HG02642 (cell line): ENCODE measurements at regions not wholly inside any gene's neighbourhood (a gene's known extent, or its start where the extent isn't known, plus 50 kb on each side); places are given as distances from the start of the nearest gene placed in this dataset.

Experiments
- ATAC-seq: cut with Tn5 transposase; IDR thresholded peaks from one replicate; pipeline ENCODE4 v1.9.1; 2021; ENCODE audit warnings: mild to moderate bottlenecking; ENCODE audit not compliant: unreplicated experiment, poor library complexity

DNA sequence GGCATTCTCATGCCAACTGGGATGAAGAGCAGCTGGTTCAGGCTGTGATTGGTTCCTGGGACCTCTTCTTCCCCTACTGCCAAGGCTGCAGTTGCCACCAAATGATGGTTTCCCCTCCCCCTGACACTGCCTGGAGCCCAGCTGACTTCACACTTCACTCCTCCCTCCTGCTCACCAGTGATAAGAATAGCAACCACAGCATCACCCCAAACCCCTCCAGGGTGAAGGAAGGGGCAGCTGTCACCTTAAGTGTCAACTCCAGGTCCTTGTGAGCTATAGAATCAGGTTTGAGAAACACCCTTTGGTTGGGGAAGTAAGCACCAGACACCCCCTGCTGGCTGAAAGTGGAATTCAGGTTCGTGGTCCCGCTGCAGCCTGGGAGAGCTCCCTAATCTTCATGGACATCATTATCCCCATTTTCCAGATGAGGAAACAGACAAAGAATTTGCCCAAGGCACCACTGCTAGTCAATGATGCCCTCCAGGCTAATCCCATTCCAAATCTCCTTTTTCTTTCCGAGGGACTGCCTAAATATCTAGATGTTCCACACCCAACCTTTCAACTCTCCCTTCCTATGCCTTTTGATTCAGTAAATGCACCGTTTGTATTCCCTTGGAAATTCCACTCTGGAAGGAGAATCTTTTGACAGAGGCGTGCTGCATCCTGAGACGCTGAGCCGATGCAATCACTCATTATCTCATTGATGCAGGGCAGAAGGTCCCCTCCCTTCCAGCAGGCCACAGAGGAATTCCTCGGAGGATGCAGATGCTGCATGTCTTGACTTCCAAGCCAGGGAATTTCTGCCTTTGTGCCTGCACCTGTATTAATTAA lies 50.6 kb upstream of the UQCRFS1 start:
- ATAC-seq: peak; percentile 65

DNA sequence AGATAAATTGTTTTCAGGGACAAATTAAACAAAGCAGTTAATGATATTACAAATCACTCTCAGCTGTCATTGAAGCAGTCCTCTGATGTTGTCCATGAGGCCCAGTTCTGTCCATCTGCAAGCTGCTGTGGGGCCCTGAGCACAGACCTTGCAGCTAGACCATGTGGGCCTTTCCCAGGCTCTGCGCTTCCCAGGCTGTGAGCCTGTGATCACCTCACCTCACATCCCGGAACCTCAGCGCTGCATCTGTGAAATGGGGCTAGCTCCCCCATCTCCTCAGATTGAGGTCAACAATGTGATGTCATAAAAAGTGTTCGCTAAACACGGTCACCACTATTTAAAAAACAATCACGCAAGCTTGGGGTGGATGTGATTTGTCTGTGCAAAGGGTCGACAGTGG lies 51.9 kb upstream of the UQCRFS1 start:
- ATAC-seq: no peak

DNA sequence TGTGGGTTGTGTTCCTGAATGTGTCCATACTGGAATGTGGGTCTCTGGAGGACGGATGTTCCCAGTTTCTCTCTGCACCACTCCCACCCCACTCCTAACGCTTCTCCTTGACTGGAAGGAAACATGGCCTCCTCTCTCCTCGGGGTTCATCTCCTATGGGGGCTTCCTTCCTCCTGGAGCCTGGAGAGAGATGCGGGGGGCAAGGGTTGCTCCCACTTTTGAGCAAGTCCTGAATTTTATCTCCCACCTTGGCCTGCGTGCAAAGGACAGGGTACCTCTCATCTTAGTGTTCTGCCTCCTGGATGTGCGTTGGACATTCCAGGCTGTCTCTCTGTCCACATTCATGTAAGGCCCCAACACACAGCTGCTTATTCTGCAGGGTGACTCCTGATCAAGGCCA lies 52.5 kb upstream of the UQCRFS1 start:
- ATAC-seq: no peak

DNA sequence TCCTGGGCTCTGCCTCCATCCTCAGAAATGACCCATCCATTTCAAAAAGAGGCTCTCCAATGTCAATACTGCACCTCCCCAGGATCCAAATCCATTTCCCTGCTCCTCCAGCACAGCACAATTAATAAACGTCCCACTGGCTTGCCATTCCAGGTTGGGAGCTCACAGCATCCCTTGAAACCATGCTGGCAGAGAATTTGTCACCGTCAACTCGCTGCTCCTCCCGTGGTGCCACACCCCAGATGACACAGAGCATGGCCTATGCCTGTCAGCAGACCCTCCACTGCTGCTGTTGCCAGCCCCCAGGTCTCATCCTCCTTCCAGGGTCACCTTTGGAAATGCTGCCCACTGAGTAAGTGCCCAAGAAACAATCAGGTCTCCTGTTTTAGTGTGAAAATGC lies 53.0 kb upstream of the UQCRFS1 start:
- no peak for ATAC-seq

DNA sequence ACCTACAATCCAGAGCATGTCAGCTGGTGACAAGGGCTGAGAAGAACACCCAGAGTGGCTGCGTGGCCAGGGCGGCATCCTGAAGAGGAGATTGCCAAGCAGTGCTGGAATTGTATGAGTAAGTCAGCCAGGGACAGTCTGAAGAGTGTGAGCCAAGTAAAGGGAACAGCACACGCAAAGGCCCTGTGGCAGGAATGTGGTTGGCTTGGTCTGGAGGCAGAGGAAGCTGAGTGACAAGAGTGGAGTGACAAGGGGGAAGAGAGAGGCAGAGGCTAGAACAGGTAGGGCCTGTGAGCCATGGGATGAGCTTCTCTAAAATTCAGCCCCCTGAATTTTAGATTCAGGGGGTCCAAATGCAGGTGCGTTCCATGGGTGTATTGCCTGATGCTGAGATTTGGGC lies 53.7 kb upstream of the UQCRFS1 start:
- ATAC-seq: no peak

DNA sequence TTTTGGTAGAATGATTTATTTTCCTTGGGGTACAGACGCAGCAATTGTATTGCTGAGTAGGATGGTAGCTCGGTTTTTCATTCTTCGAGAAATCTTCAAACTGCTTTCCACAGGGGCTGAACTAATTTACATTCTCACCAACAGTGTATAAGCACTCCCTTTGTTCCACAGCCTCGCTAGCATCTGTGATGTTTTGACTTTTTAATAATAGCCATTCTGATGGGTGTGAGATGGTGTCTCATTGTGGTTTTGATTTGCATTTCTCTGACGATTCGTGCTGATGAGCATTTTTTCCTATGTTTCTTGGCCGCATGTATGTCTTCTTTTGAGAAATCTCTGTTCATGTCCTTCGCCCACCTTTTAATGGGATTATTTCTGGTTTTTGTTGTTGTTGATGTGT lies 54.8 kb upstream of the UQCRFS1 start:
- no peak for ATAC-seq

DNA sequence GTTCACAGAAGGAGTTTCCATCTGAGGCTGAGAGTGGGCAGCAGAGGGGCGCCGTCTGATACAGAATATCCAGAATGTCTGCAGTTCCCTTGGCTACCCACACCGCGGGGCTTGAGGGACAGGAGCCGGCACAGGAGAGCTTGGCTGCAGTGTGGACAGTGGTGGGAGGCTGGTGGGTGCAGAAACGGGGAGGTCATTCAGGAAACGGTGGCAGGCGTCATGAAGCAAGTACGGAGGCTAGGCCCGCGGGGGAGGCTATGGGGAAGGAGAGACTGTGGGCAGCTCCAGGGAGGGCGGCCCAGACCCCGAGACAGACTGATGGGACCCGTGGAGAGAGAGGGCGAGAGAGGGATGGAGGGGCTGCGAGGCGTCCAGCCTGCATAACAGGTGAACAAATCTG lies 55.2 kb upstream of the UQCRFS1 start:
- ATAC-seq: no peak

DNA sequence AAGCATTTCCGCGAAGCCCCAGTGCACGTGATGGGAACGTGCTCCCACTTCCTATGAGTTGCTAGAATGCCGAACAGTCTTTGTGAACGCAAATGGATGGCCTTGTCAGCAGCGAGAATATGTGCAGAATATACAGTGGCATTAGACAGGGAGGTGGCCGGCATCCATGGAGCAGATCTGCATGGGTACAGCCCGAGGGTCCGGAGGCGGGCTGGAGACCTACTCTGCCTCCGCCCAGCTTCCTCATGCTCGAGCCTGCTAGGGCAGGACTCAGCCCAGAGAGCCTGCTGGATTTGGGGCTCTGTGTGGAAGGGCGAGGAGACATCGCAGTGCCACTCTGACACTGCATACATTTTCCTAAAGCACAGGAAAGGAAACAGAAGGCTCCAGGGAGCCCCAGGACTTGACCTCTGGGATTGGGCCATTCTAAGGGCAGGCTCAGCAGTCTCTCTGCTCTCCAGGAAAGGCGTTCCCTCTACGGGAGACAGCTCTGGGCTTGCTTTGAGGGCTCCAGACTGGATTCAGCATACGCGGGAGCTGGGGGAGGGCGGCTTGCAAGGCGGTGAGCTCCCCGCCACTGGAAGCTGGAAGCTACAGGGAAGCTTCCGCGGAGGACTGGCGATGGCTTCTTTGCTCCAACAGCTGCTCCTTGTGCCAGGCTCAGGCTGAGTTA lies 55.9 kb upstream of the UQCRFS1 start:
- ATAC-seq: no peak

DNA sequence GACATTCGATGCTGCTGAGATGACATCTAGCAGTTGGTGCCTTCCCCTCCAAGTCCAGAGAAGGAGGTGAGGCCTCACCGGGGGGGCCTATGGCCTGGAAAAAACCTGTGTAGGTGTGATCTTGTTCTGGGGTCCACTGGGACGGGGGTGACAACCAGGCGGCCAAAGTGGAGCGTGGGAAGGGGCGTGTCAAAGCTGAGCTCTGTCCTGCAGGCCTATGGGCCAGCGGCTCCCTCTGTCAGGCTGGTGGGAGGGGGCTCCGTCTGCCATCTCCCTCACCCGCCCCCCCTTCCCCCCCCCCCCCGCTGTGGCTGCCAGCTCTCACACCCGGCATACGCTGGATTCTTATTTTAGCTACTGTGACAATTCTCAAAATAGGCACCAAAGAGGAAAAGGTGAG lies 56.7 kb upstream of the UQCRFS1 start:
- ATAC-seq: no peak

DNA sequence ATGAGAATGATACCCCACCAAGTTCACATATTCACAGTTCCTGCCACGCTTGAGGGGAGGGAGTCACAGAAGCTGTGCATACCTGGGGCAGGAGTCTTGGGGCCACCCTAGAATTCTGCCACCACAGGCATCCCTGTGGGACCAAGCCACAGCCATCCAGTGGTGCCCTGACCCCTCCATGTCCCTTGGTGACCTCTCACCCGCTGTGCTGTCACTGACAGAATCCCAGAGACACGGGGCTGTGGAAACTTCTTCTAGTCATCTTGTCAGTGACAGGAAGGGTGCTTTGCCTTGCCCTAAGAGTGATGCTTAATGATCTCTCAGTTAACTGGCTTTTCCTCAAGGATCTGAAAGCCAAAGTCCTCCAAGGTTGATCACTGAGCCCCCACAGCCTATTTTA lies 58.4 kb upstream of the UQCRFS1 start:
- ATAC-seq: no peak

DNA sequence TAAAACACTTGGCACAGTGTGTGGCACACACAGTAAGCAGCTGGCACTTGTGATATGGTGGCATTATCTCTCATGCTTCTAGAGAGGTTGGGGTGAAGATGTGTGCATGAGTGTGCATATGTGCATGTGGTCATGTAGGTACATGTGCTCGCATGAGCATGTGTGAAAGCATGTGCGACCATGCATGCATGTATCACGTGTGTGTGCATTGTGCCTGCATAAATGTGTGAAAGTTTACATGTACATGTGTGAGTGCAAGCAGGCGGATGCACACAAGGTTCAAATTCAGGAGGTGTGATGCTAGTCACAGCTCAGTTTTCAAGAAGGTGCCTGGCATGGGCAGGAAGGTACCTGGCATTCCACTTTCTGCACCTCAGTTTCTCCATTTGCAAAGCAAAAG lies 59.0 kb upstream of the UQCRFS1 start:
- no peak for ATAC-seq

DNA sequence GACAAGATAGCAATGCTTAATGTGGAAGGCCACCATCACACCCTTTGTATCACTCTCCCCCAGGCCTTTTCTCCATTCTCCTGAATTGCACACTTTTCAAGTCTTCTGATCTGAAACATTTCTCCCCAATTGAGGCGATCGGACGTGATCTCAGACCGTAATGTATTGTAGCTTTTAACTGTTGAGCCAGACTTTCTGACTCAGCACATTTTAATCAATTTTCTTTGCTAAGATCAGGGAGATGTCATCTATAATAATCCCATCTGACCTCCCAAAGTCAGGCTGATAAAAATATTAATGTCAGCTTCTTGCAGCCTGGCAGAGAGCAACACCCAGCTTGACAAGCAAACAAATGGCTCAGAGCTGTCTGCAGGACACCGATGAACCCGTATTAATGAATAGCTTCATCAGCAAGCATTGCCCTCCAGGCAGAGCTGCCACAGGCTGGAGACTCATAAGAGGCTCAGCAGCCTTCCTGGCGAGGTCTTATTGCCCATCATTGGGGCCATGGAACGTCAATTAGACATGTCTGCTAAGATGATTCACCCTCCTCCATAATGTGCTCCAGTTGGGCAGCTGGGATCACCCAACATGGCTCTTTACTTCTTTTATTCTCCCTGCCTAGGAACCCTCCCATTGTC lies 60.2 kb upstream of the UQCRFS1 start:
- no peak for ATAC-seq

DNA sequence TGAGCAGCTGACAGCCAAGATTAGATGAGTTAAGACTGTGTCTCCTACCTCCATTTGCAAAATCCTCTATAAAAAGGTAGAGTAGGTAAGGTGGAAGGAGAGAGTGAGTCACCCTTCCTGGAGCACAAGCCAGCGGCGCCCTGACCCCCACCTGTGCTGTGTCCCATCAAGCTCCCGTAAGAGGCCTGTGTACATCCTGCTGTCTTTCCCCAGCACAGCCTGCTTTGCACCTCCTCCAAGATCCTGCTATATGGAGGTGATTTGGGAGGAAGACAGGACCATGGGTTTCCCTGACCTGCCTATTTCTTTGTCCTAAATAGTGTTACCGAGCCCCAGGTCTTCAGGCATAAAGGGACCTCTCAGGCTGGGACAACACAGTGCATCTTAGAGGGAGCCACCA lies 62.3 kb upstream of the UQCRFS1 start:
- no peak for ATAC-seq

DNA sequence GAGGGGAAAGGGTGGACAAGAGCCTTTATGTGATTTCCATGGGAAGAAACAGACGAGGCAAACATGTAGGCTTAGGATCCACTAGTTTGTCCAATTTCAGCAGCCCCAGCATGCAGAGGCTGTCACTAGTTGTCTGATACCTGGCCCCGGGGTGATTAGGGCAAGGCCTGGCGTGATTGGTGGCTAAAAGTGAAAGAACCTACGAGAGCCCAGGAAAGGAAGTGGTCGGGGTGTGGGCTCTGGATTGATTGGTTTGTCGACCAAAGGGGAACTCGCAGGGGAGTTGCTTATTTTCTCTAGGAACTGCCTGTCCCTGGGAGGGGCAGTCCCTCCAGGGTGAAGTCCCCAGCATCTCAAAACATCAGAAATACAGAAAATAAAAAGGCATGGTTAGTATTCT lies 64.2 kb upstream of the UQCRFS1 start:
- ATAC-seq: peak; percentile 98

DNA sequence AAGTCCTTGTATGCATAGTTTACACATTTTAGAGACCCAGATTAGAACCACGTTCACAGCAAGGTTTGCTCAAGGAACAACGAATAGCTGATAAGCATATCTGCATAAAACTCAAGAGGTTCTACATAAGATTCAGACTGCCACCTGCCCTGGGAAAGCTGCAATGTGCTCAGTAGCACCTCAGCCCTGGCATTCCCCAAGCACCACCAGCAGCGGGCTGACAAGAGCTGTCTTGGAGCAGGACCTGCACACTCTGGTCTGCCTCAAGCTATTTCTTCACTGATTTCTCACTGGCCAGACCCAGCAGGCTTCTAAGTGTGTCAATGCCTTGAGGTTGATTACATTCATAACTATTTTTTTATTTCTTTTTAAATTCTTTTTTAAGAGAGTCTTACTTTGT lies 65.8 kb upstream of the UQCRFS1 start:
- ATAC-seq: no peak

DNA sequence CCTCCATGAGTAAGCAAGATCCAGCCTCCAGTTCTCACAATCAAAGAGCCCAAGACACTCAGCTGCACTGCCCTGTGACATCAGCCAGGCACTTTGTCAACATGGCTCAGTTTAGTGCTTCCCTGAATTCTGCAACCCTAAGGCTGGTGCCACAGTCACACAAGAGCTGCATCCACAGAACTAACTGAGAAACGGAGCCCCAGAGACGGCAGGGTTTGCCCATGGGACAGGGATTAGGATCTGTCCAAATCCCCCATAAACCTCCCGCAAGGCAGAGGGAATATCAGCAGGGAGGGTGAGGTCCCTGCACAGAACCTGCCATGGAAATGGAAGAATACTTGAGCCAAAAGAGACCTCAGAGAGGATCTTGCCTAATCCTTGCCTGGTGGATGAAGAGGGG lies 70.4 kb upstream of the UQCRFS1 start:
- no peak for ATAC-seq

DNA sequence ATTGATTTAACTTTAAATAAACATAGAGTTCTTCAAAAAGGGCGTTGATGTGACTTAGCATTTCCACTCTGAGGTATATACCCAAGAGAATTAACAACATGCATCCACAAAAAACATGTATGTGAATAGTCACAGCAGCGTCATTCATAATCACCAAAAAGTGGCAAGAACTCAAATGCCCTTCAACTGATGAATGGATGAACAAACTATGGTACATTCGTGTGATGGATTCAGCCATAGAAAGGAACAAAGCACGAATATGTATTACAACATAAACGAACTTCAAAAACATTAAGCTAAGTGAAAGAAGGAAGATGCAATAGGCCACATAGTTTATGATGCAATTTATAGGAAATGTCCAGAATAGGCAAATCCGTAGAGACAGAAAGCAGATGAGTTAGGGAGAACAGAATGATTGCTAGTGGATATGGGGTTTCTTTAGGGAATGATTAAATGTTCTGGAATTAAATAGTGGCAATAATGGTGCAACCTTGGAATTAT lies 72.3 kb upstream of the UQCRFS1 start:
- ATAC-seq: no peak

DNA sequence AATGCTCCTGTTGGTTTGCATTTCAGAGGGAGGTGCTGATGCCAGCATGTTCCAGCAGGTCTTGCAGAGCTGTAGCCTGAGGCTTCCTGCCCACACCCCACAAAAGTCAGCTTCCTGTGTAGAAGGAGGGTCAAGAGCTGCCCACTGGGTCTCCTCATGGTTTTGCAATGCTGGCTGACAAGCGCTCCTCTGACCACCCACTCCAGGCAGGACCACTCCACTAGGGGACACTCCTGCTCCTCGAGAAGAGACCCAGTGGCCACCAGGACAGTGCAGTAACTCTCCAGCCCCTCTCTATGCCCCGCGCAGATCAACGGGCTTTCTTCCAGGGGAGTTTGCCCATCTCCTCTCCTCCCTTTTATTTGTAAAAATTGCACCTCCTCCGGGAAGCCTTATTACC lies 72.9 kb upstream of the UQCRFS1 start:
- ATAC-seq: no peak

DNA sequence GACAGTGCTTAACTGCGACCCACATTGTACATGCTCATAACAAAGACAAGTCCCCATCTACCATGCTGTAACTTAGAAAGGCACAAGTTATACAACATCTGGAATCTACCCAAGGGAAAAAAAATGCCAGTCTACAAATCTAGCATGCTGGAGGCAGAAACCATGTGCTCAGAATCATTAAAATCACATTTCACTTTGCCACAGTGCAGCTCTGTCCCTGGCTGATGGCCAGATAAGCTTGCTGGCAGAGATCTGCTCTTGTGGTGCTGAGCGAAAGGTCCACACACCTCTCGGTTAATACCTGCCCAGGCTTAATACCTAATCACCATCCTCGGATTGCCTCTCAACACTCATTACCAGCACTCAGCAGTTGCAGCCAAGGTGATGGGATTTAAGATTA lies 74.1 kb upstream of the UQCRFS1 start:
- no peak for ATAC-seq

DNA sequence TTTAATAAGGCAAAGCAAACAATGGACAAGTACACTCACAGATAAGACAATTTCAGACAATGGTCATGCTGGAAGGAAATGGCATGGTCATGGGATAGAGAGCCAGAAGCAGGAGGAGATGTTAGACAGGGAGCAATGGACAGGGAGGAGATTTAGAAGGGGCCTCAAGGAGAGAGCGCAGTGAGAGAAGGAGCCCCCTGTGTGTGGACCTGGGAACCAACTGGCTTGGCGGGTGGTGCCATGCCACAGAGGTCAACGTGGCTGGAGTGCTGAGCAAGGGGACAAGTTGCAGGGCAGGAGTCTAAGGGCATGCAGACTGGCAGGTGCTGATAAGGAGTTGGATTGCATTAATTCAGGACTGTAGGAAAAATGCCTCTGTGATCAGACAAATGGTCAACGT lies 75.3 kb upstream of the UQCRFS1 start:
- ATAC-seq: no peak

DNA sequence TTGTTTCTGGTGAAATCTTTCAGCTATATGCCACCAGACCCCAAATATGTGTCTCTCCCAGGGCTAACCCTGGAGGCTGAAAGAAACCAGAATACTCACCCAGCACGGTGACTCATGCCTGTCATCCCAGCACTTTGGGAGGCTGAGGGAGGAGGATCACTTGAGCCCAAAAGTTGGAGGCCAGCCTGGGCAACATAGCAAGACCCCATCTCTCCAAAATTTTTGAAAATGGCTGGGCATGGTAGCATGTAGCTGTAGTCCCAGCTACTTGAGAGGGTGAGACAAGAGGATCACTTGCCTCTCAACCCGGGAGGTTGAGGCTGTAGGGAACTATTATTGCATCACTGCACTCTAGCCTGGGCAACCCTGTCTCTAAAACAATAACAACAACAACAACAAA lies 76.1 kb upstream of the UQCRFS1 start:
- ATAC-seq: no peak
